HG02943 (cell line): ENCODE measurements at regions not wholly inside any gene's neighbourhood (a gene's known extent, or its start where the extent isn't known, plus 50 kb on each side); places are given as distances from the start of the nearest gene placed in this dataset.
"Not testable (repeated sequence)": the region's sequence is repeated elsewhere in the genome, so short reads cannot be mapped to it uniquely, and the experiment has no call there.

ENCODE experiments used
- ATAC-seq: cut with Tn5 transposase; IDR thresholded peaks from one replicate; pipeline ENCODE4 v1.9.1; 2021; ENCODE audit warnings: mild to moderate bottlenecking, low read depth, moderate library complexity; ENCODE audit not compliant: unreplicated experiment

GRCh38 chr1:78291418-78291817, 199.4 kb upstream of the PTGFR start:
- ATAC-seq = no peak

- no peak for ATAC-seq
Observed at GRCh38 chr1:78291872-78292271, 198.9 kb upstream of the PTGFR start.

- ATAC-seq = no peak
Observed at GRCh38 chr1:78292361-78292760, 198.4 kb upstream of the PTGFR start.

- no peak for ATAC-seq
Observed at GRCh38 chr1:78297836-78298235, 192.9 kb upstream of the PTGFR start.

GRCh38 chr1:78298349-78298748, 192.4 kb upstream of the PTGFR start:
- no peak for ATAC-seq

GRCh38 chr1:78301141-78301540, 189.6 kb upstream of the PTGFR start:
- ATAC-seq = no peak

- no peak for ATAC-seq
Observed at GRCh38 chr1:78303620-78304019, 187.2 kb upstream of the PTGFR start.

GRCh38 chr1:78304341-78304740, 186.4 kb upstream of the PTGFR start:
- ATAC-seq = no peak

- no peak for ATAC-seq
Observed at GRCh38 chr1:78304761-78305160, 186.0 kb upstream of the PTGFR start.

GRCh38 chr1:78310261-78310660, 180.5 kb upstream of the PTGFR start:
- not testable (repeated sequence) for ATAC-seq

GRCh38 chr1:78318011-78318410, 172.8 kb upstream of the PTGFR start:
- no peak for ATAC-seq

- no peak for ATAC-seq
Observed at GRCh38 chr1:78319603-78320002, 171.2 kb upstream of the PTGFR start.

- ATAC-seq = no peak
Observed at GRCh38 chr1:78322928-78323680, 167.7 kb upstream of the PTGFR start.

- ATAC-seq = no peak
Observed at GRCh38 chr1:78325293-78325692, 165.5 kb upstream of the PTGFR start.

- ATAC-seq = no peak
Observed at GRCh38 chr1:78329475-78329874, 161.3 kb upstream of the PTGFR start.

GRCh38 chr1:78331799-78332198, 159.0 kb upstream of the PTGFR start:
- no peak for ATAC-seq

GRCh38 chr1:78333502-78333901, 157.3 kb upstream of the PTGFR start:
- no peak for ATAC-seq

- no peak for ATAC-seq
Observed at GRCh38 chr1:78334114-78334513, 156.7 kb upstream of the PTGFR start.

- ATAC-seq = no peak
Observed at GRCh38 chr1:78334952-78335351, 155.8 kb upstream of the PTGFR start.

GRCh38 chr1:78336751-78337150, 154.0 kb upstream of the PTGFR start:
- not testable (repeated sequence) for ATAC-seq

- no peak for ATAC-seq
Observed at GRCh38 chr1:78339490-78339889, 151.3 kb upstream of the PTGFR start.

- ATAC-seq = no peak
Observed at GRCh38 chr1:78340006-78340405, 150.8 kb upstream of the PTGFR start.
